Stomach (tissue), 8 donors: ENCODE measurements at regions not wholly inside any gene's neighbourhood (a gene's known extent, or its start where the extent isn't known, plus 50 kb on each side); places are given as distances from the start of the nearest gene placed in this dataset.

ENCODE experiments used
- DNase-seq, 2 donors: peaks; one replicate each; pipeline versions ENCODE4 v3.0.0 to v3.0.0-alpha.2; 2013 to 2019
- H3K27ac ChIP-seq, 5 donors: fragments of 200-600 bp in 4 of 5; sonication (generic) in 4 of 5; one replicate each; pipeline ENCODE4 v1.5.1; 2013 to 2019; ENCODE audit warnings: mild to moderate bottlenecking in 1 of 5, moderate library complexity in 1 of 5
- H3K27me3 ChIP-seq, 3 donors: fragments of 200-600 bp; sonication (generic); one replicate each; pipeline ENCODE4 v1.5.1; 2017 to 2019; ENCODE audit warnings: mixed run types in 1 of 3
- H3K36me3 ChIP-seq, 4 donors: fragments of 200-600 bp; sonication (generic); 1 replicate in 3 of 4; 2 replicates in 1 of 4; pipeline ENCODE4 v1.5.1; 2016 to 2019
- H3K4me1 ChIP-seq, 4 donors: fragments of 200-600 bp; sonication (generic); one replicate each; pipeline ENCODE4 v1.5.1; 2016 to 2019
- H3K4me3 ChIP-seq, 4 donors: fragments of 200-600 bp; sonication (generic) in 3 of 4; one replicate each; pipeline ENCODE4 v1.5.1; 2016 to 2019; ENCODE audit warnings: mild to moderate bottlenecking in 1 of 4
- H3K9me3 ChIP-seq, 4 donors: fragments of 200-600 bp; sonication (generic); one replicate each; pipeline ENCODE4 v1.5.1; 2016 to 2019
- EP300 ChIP-seq: sonication (generic); formaldehyde crosslinking; IDR thresholded peaks from one replicate; pipeline ENCODE4 v1.6.1; 2017; ENCODE audit warnings: antibody characterized with exemption
- POLR2A ChIP-seq, 4 donors: fragments of 450-650 bp; IDR thresholded peaks; one replicate each; pipeline ENCODE4 v1.6.1; 2016; ENCODE audit warnings: antibody characterized with exemption in 4 of 4, control low read depth in 2 of 4, mild to moderate bottlenecking in 1 of 4, moderate library complexity in 1 of 4
- POLR2AphosphoS5 ChIP-seq, 3 donors: sonication (generic); formaldehyde crosslinking; IDR thresholded peaks; one replicate each; pipeline ENCODE4 v1.6.1; 2016; ENCODE audit warnings: antibody characterized with exemption in 3 of 3
- WGBS, 5 donors: extraction: QIAGEN DNeasy Blood & Tissue Kit in 3 of 5; methylation state at CpG; one replicate each; pipeline versions ENCODE4 v1.1.5 to v1.1.7; 2013 to 2018; 5-methylcytosine and 5-hydroxymethylcytosine counted together
- intact Hi-C: fragments of 100-400 bp; cut with DNase I; formaldehyde crosslinking; loops from one replicate; pipeline ENCODE4 v1.15.1; 2023; ENCODE audit warnings: low total_unique reads
- TF ChIP-seq, protein P1 (sequence below), 7 experiments: fragments of 450-650 bp in 4 of 7; fragments of 200-600 bp in 3 of 7; sonication (generic) in 3 of 7; IDR thresholded peaks; one replicate each; pipeline ENCODE4 v1.5.1; 2016 to 2019; ENCODE audit warnings: antibody characterized with exemption in 7 of 7, control low read depth in 2 of 7, mild to moderate bottlenecking in 1 of 7
- donor health status: healthy with polysubstance abuse.
- donor health status: Bipolar disorder and iron deficiency.
- donor health status: healthy.

- Histone ChIP-seq H3K4me3 (no peak overlapping the region), H3K27me3 (no peaks in the 10 kb centered on the region), H3K9me3 (no peaks in the 10 kb centered on the region), H3K27ac (no peak overlapping the region), H3K4me1 (no peaks in the 10 kb centered on the region), H3K36me3 (no peaks in the 10 kb centered on the region)
- TF ChIP-seq, protein P1, sequence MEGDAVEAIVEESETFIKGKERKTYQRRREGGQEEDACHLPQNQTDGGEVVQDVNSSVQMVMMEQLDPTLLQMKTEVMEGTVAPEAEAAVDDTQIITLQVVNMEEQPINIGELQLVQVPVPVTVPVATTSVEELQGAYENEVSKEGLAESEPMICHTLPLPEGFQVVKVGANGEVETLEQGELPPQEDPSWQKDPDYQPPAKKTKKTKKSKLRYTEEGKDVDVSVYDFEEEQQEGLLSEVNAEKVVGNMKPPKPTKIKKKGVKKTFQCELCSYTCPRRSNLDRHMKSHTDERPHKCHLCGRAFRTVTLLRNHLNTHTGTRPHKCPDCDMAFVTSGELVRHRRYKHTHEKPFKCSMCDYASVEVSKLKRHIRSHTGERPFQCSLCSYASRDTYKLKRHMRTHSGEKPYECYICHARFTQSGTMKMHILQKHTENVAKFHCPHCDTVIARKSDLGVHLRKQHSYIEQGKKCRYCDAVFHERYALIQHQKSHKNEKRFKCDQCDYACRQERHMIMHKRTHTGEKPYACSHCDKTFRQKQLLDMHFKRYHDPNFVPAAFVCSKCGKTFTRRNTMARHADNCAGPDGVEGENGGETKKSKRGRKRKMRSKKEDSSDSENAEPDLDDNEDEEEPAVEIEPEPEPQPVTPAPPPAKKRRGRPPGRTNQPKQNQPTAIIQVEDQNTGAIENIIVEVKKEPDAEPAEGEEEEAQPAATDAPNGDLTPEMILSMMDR (IDR thresholded peaks at IDR 0.05): no peak
- TF ChIP-seq POLR2AphosphoS5 (IDR thresholded peaks at IDR 0.05): no peak
- no peak for TF ChIP-seq EP300
- no peak for TF ChIP-seq POLR2A (IDR thresholded peaks at IDR 0.05)
- intact Hi-C loops: no loop called here
- 62 to 77% (median 74%) methylated on average over 2 of the region's 2 CpGs for WGBS, 5 donors
- DNase-seq: no peak
Observed at GRCh38 chr21:15415541-15416261, 314.1 kb upstream of the USP25 start.

- intact Hi-C loops: no loop called here
- H3K9me3 ChIP-seq: no peaks in the 10 kb centered on the region
- no peak for DNase-seq
- no peak overlapping the region for H3K4me3 ChIP-seq
- no peaks in the 10 kb centered on the region for H3K27me3 ChIP-seq
- no peaks in the 10 kb centered on the region for H3K4me1 ChIP-seq
- TF ChIP-seq POLR2AphosphoS5 (IDR thresholded peaks at IDR 0.05) (no peak), EP300 (no peak), POLR2A (IDR thresholded peaks at IDR 0.05) (no peak)
- TF ChIP-seq, protein P1 (IDR thresholded peaks at IDR 0.05): no peak
- no peaks in the 10 kb centered on the region for H3K36me3 ChIP-seq
- no peak overlapping the region for H3K27ac ChIP-seq
- 61 to 84% (median 74%) methylated on average over 5 of the region's 5 CpGs for WGBS, 5 donors
Observed at GRCh38 chr21:15421441-15421881, 308.3 kb upstream of the USP25 start.

- no peak overlapping the region for H3K4me3 ChIP-seq
- no peaks in the 10 kb centered on the region for H3K9me3 ChIP-seq
- intact Hi-C loops: no loop called here
- 62 to 76% (median 70%) methylated on average over 2 of the region's 2 CpGs for WGBS, 5 donors
- TF ChIP-seq POLR2A (IDR thresholded peaks at IDR 0.05): no peak
- no peak for TF ChIP-seq POLR2AphosphoS5 (IDR thresholded peaks at IDR 0.05)
- TF ChIP-seq, protein P1 (IDR thresholded peaks at IDR 0.05): no peak
- no peak for TF ChIP-seq EP300
- H3K27ac ChIP-seq: no peak overlapping the region
- no peaks in the 10 kb centered on the region for H3K36me3 ChIP-seq
- no peaks in the 10 kb centered on the region for H3K4me1 ChIP-seq
- DNase-seq: no peak
- H3K27me3 ChIP-seq: no peaks in the 10 kb centered on the region
Observed at GRCh38 chr21:15421947-15422346, 307.8 kb upstream of the USP25 start.

DNA sequence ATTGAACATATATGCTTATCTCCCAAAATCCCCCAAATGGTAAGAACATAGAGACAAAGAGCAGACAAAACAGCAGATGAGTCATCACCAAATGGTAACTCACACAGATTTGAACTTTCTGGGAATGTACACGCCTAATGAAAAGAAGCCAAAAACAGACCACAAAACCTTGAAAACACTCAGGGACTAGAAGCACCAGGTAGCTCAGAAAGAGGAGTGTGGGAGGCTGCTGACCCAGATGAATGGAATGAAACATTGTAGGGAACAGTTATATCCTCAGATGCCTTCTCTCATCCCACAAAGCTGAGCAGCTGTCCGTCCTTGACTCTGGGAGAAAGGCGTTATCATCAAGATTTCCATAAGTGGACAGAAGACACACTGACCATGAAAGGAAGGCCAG, 307.0 kb upstream of the USP25 start:
- no peak overlapping the region for H3K27ac ChIP-seq
- TF ChIP-seq POLR2A (IDR thresholded peaks at IDR 0.05): no peak
- TF ChIP-seq EP300: no peak
- no peaks in the 10 kb centered on the region for H3K9me3 ChIP-seq

More for the DNA sequence above, 307.0 kb upstream of the USP25 start:
- no peaks in the 10 kb centered on the region for H3K36me3 ChIP-seq
- no peaks in the 10 kb centered on the region for H3K27me3 ChIP-seq
- H3K4me1 ChIP-seq: no peaks in the 10 kb centered on the region
- intact Hi-C loops: no loop called here
- WGBS, 5 donors: 47 to 87% (median 79%) methylated on average over 3 of the region's 3 CpGs
- H3K4me3 ChIP-seq: no peak overlapping the region
- DNase-seq: no peak
